ENCODE measurements at regions not wholly inside any gene's neighbourhood (a gene's known extent, or its start where the extent isn't known, plus 50 kb on each side); places are given as distances from the start of the nearest gene placed in this dataset.

GRCh38 chr9:29044959-29045358 is 1471.7 kb upstream of the C9orf72 start:
- Histone ChIP-seq H3K36me3 (ENCODE audit: control insufficient read depth in 2 of 3, insufficient read depth in 3 of 3, low read length in 3 of 3) (no peaks in the 10 kb centered on the region), H3K9me3 (ENCODE audit: control insufficient read depth in 2 of 3, low read length in 3 of 3) (no peaks in the 10 kb centered on the region), H3K27me3 (ENCODE audit: control insufficient read depth in 2 of 2, insufficient read depth in 2 of 2, low read length in 2 of 2) (no peaks in the 10 kb centered on the region), H3K27ac (ENCODE audit: low read depth, low read length) (no peak overlapping the region), H3K4me3 (ENCODE audit: low read length) (no peak overlapping the region), H3K4me1 (ENCODE audit: control insufficient read depth in 2 of 2, insufficient read depth in 2 of 2, low read length in 2 of 2) (no peaks in the 10 kb centered on the region)
- no peak overlapping the region for H3K27ac Mint-ChIP-seq
- H3K36me3 Mint-ChIP-seq, result no peaks in the 10 kb centered on the region
- POLR2A ChIA-PET, result no interaction called here
- H3K4me1 Mint-ChIP-seq, result no peaks in the 10 kb centered on the region
- peaks cover 0 to 22% (median 0%) of the 10 kb centered on the region in 11 donors for H3K9me3 Mint-ChIP-seq
- intact Hi-C loops (cut with micrococcal nuclease), result no loop called here
- DNase-seq (no peak), ATAC-seq (no peak)
- CTCF ChIA-PET, result no interaction called here
- H3K4me3 Mint-ChIP-seq, result no peak overlapping the region
- no peaks in the 10 kb centered on the region for H3K27me3 Mint-ChIP-seq

DNA sequence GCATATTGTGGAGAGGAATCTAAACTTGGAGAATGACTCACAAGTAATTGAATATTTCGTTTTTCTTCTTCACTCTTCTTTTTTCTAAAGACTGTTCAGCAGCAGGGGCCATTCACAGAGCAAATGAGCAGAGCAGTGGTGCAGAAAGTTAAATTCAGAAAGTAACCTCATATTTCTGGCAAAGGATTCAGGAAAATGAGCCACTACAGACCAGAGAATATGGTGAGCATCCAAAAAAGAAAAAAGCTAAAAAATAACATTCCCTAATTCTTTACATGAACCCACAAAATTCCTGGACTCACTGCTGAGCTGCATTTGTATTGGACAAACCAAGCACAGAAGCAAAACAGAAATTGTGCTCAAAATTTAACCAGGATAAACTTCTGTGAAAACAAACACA is 1486.8 kb upstream of the C9orf72 start:
- intact Hi-C loops (cut with micrococcal nuclease), result no loop called here
- H3K27ac Mint-ChIP-seq, result no peak overlapping the region
- POLR2A ChIA-PET, result no interaction called here

DNA sequence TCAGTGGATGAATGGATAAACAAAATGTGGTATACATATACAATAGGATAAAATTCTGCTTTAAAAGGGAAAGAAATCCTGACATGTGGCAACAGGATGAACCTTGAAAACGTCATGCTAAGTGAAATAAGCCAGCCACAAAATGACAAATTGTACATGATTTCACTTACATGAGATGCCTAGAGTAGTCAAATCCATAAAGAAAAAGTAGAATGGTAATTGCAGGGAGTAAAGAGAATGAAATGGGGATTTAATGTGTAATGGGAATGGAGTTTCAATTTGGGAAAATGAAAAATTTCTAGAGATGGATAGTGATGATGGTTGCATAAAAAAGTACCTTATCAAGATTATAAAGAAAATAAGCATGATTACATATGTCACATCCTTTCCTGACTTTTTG is 1489.2 kb upstream of the C9orf72 start:
- Histone ChIP-seq H3K36me3 (ENCODE audit: control insufficient read depth in 2 of 3, insufficient read depth in 3 of 3, low read length in 3 of 3) (no peaks in the 10 kb centered on the region), H3K4me1 (ENCODE audit: control insufficient read depth in 2 of 2, insufficient read depth in 2 of 2, low read length in 2 of 2) (no peaks in the 10 kb centered on the region), H3K4me3 (ENCODE audit: low read length) (no peak overlapping the region), H3K9me3 (ENCODE audit: control insufficient read depth in 2 of 3, low read length in 3 of 3) (no peaks in the 10 kb centered on the region), H3K27me3 (ENCODE audit: control insufficient read depth in 2 of 2, insufficient read depth in 2 of 2, low read length in 2 of 2) (no peaks in the 10 kb centered on the region), H3K27ac (ENCODE audit: low read depth, low read length) (no peak overlapping the region)
- Mint-ChIP-seq H3K4me3 (no peak overlapping the region), H3K9me3 (peaks cover 0 to 19% (median 3%) of the 10 kb centered on the region in 11 donors), H3K27ac (no peak overlapping the region), H3K27me3 (no peaks in the 10 kb centered on the region), H3K4me1 (no peaks in the 10 kb centered on the region), H3K36me3 (no peaks in the 10 kb centered on the region)
- intact Hi-C loops (cut with micrococcal nuclease), result no loop called here
- POLR2A ChIA-PET, result no interaction called here
- CTCF ChIA-PET, result interaction anchor here (0.7 kb wide), 1 partner anchor 65 kb away, joined by 3 read pairs; no protein-coding TSS in a partner anchor
- no peak for ATAC-seq
- no peak for DNase-seq

More for the DNA sequence above, 1486.8 kb upstream of the C9orf72 start:
- Mint-ChIP-seq H3K4me1 (no peaks in the 10 kb centered on the region), H3K9me3 (peaks cover 0 to 23% (median 10%) of the 10 kb centered on the region in 11 donors), H3K36me3 (no peaks in the 10 kb centered on the region), H3K27me3 (no peaks in the 10 kb centered on the region), H3K4me3 (no peak overlapping the region)
- no peaks in the 10 kb centered on the region for H3K9me3 ChIP-seq (ENCODE audit: control insufficient read depth in 2 of 3, low read length in 3 of 3)
- no peaks in the 10 kb centered on the region for H3K27me3 ChIP-seq (ENCODE audit: control insufficient read depth in 2 of 2, insufficient read depth in 2 of 2, low read length in 2 of 2)
- no peaks in the 10 kb centered on the region for H3K36me3 ChIP-seq (ENCODE audit: control insufficient read depth in 2 of 3, insufficient read depth in 3 of 3, low read length in 3 of 3)
- ATAC-seq (no peak), DNase-seq (no peak)
- no peaks in the 10 kb centered on the region for H3K4me1 ChIP-seq (ENCODE audit: control insufficient read depth in 2 of 2, insufficient read depth in 2 of 2, low read length in 2 of 2)
- no peak overlapping the region for H3K4me3 ChIP-seq (ENCODE audit: low read length)
- H3K27ac ChIP-seq (ENCODE audit: low read depth, low read length), result no peak overlapping the region
- CTCF ChIA-PET, result no interaction called here

DNA sequence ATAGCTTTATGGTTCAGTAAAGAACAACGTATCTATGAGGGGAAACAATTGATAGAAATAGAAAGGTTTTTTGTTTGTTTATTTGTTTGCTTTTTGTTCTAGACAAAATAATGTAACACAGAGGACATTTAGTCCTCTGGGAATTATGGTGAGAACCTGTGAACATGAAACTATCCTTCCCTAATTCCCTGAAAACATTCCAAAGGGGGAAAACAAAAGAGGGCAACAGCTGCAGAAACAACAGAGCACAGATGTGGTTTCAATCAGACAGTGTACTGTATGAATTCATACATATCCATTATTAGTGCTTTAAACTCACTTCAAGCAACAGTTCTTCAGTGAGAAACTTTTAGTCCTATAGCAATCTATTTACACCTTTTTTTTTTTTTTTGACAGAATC is 1489.8 kb upstream of the C9orf72 start:
- no peaks in the 10 kb centered on the region for H3K4me1 Mint-ChIP-seq
- Histone ChIP-seq H3K4me1 (ENCODE audit: control insufficient read depth in 2 of 2, insufficient read depth in 2 of 2, low read length in 2 of 2) (no peaks in the 10 kb centered on the region), H3K36me3 (ENCODE audit: control insufficient read depth in 2 of 3, insufficient read depth in 3 of 3, low read length in 3 of 3) (no peaks in the 10 kb centered on the region), H3K27me3 (ENCODE audit: control insufficient read depth in 2 of 2, insufficient read depth in 2 of 2, low read length in 2 of 2) (no peaks in the 10 kb centered on the region), H3K9me3 (ENCODE audit: control insufficient read depth in 2 of 3, low read length in 3 of 3) (no peaks in the 10 kb centered on the region), H3K27ac (ENCODE audit: low read depth, low read length) (no peak overlapping the region), H3K4me3 (ENCODE audit: low read length) (no peak overlapping the region)
- DNase-seq, result no peak
- no peak overlapping the region for H3K4me3 Mint-ChIP-seq
- H3K9me3 Mint-ChIP-seq, result peaks cover 0 to 15% (median 1%) of the 10 kb centered on the region in 11 donors
- intact Hi-C loops (cut with micrococcal nuclease), result no loop called here
- H3K27me3 Mint-ChIP-seq, result no peaks in the 10 kb centered on the region
- POLR2A ChIA-PET, result no interaction called here
- H3K27ac Mint-ChIP-seq, result no peak overlapping the region
- no peak for ATAC-seq
- H3K36me3 Mint-ChIP-seq, result no peaks in the 10 kb centered on the region
- CTCF ChIA-PET, result interaction anchor here (0.7 kb wide), 1 partner anchor 65 kb away, joined by 3 read pairs; no protein-coding TSS in a partner anchor

- Mint-ChIP-seq H3K4me1 (no peaks in the 10 kb centered on the region), H3K27ac (no peak overlapping the region), H3K9me3 (peaks cover 0 to 4% (median 0%) of the 10 kb centered on the region in 11 donors), H3K27me3 (no peaks in the 10 kb centered on the region), H3K4me3 (no peak overlapping the region), H3K36me3 (no peaks in the 10 kb centered on the region)
- no peaks in the 10 kb centered on the region for H3K27me3 ChIP-seq (ENCODE audit: control insufficient read depth in 2 of 2, insufficient read depth in 2 of 2, low read length in 2 of 2)
- intact Hi-C loops (cut with micrococcal nuclease), result no loop called here
- H3K4me1 ChIP-seq (ENCODE audit: control insufficient read depth in 2 of 2, insufficient read depth in 2 of 2, low read length in 2 of 2), result no peaks in the 10 kb centered on the region
- POLR2A ChIA-PET, result no interaction called here
- no peaks in the 10 kb centered on the region for H3K9me3 ChIP-seq (ENCODE audit: control insufficient read depth in 2 of 3, low read length in 3 of 3)
- H3K27ac ChIP-seq (ENCODE audit: low read depth, low read length), result no peak overlapping the region
- no peaks in the 10 kb centered on the region for H3K36me3 ChIP-seq (ENCODE audit: control insufficient read depth in 2 of 3, insufficient read depth in 3 of 3, low read length in 3 of 3)
- H3K4me3 ChIP-seq (ENCODE audit: low read length), result no peak overlapping the region
- DNase-seq (no peak), ATAC-seq (no peak)
- CTCF ChIA-PET, result no interaction called here
Observed at GRCh38 chr9:29066141-29066640, 1492.9 kb upstream of the C9orf72 start.

- H3K9me3 ChIP-seq (ENCODE audit: control insufficient read depth in 2 of 3, low read length in 3 of 3), result no peaks in the 10 kb centered on the region
- intact Hi-C loops (cut with micrococcal nuclease), result no loop called here
- H3K36me3 ChIP-seq (ENCODE audit: control insufficient read depth in 2 of 3, insufficient read depth in 3 of 3, low read length in 3 of 3), result no peaks in the 10 kb centered on the region
- H3K4me3 Mint-ChIP-seq, result no peak overlapping the region
- no peaks in the 10 kb centered on the region for H3K27me3 ChIP-seq (ENCODE audit: control insufficient read depth in 2 of 2, insufficient read depth in 2 of 2, low read length in 2 of 2)
- H3K27ac ChIP-seq (ENCODE audit: low read depth, low read length), result no peak overlapping the region
- H3K36me3 Mint-ChIP-seq, result no peaks in the 10 kb centered on the region
- no peaks in the 10 kb centered on the region for H3K4me1 ChIP-seq (ENCODE audit: control insufficient read depth in 2 of 2, insufficient read depth in 2 of 2, low read length in 2 of 2)
- no peak overlapping the region for H3K4me3 ChIP-seq (ENCODE audit: low read length)
- ATAC-seq (no peak), DNase-seq (no peak)
- POLR2A ChIA-PET, result no interaction called here
- H3K27me3 Mint-ChIP-seq, result no peaks in the 10 kb centered on the region
- H3K27ac Mint-ChIP-seq, result no peak overlapping the region
- CTCF ChIA-PET, result no interaction called here
- no peaks in the 10 kb centered on the region for H3K4me1 Mint-ChIP-seq
- peaks cover 0 to 4% (median 0%) of the 10 kb centered on the region in 11 donors for H3K9me3 Mint-ChIP-seq
Observed at GRCh38 chr9:29068461-29068860, 1495.2 kb upstream of the C9orf72 start.

- no peak overlapping the region for H3K4me3 Mint-ChIP-seq
- ATAC-seq (no peak), DNase-seq (no peak)
- H3K9me3 Mint-ChIP-seq, result peaks cover 0 to 4% (median 0%) of the 10 kb centered on the region in 11 donors
- no peaks in the 10 kb centered on the region for H3K27me3 Mint-ChIP-seq
- POLR2A ChIA-PET, result no interaction called here
- no peaks in the 10 kb centered on the region for H3K36me3 ChIP-seq (ENCODE audit: control insufficient read depth in 2 of 3, insufficient read depth in 3 of 3, low read length in 3 of 3)
- no peaks in the 10 kb centered on the region for H3K4me1 ChIP-seq (ENCODE audit: control insufficient read depth in 2 of 2, insufficient read depth in 2 of 2, low read length in 2 of 2)
- H3K27ac ChIP-seq (ENCODE audit: low read depth, low read length), result no peak overlapping the region
- H3K4me3 ChIP-seq (ENCODE audit: low read length), result no peak overlapping the region
- CTCF ChIA-PET, result interaction anchor here (0.6 kb wide), 1 partner anchor 1962 kb away, joined by 3 read pairs; no protein-coding TSS in a partner anchor
- H3K9me3 ChIP-seq (ENCODE audit: control insufficient read depth in 2 of 3, low read length in 3 of 3), result no peaks in the 10 kb centered on the region
- no peaks in the 10 kb centered on the region for H3K4me1 Mint-ChIP-seq
- H3K27ac Mint-ChIP-seq, result no peak overlapping the region
- H3K27me3 ChIP-seq (ENCODE audit: control insufficient read depth in 2 of 2, insufficient read depth in 2 of 2, low read length in 2 of 2), result no peaks in the 10 kb centered on the region
- no peaks in the 10 kb centered on the region for H3K36me3 Mint-ChIP-seq
- intact Hi-C loops (cut with micrococcal nuclease), result no loop called here
Observed at GRCh38 chr9:29069376-29069775, 1496.1 kb upstream of the C9orf72 start.
